ENCODE measurements at regions not wholly inside any gene's neighbourhood (a gene's known extent, or its start where the extent isn't known, plus 50 kb on each side); places are given as distances from the start of the nearest gene placed in this dataset.

- peak overlapping the region; percentile 55 for H3K23ac ChIP-seq (ENCODE audit: low read depth, low read length, poor library complexity)
- no peak for DNase-seq (ENCODE audit: low spot score)
- H3K4me2 ChIP-seq (ENCODE audit: insufficient read depth, low read length, poor library complexity, severe bottlenecking) = no peak overlapping the region
- no peak overlapping the region for H2BK12ac ChIP-seq (ENCODE audit: low read length)
- H3K4me3 ChIP-seq (ENCODE audit: low read length in 2 of 2) = no peak overlapping the region
- no peak overlapping the region for H3K4ac ChIP-seq (ENCODE audit: low read length)
- no peaks in the 10 kb centered on the region for H3K79me1 ChIP-seq (ENCODE audit: low read depth, low read length)
- H3K36me3 ChIP-seq (replicated peaks in 1 of 2; ENCODE audit: control insufficient read depth in 2 of 2, insufficient read depth in 2 of 2, low read length in 2 of 2) = no peaks in the 10 kb centered on the region
- no peak overlapping the region for H3K9ac ChIP-seq (ENCODE audit: low read depth, low read length, poor library complexity)
- no peak overlapping the region for H4K8ac ChIP-seq (ENCODE audit: low read depth, low read length)
- peak overlapping the region; percentile 71 for H3K18ac ChIP-seq (ENCODE audit: low read length)
- WGBS, 2 donors (ENCODE audit: extremely low coverage in 2 of 2, insufficient read length in 2 of 2, insufficient replicate concordance in 1 of 2) = no CpG with 5 or more reads among the region's 41 CpGs
- H3K4me1 ChIP-seq (ENCODE audit: control insufficient read depth in 2 of 2, insufficient read depth in 1 of 2, low read depth in 1 of 2, low read length in 2 of 2) = no peaks in the 10 kb centered on the region
- no peak overlapping the region for H2BK5ac ChIP-seq (ENCODE audit: low read length)
- no peaks in the 10 kb centered on the region for H3K9me3 ChIP-seq (replicated peaks in 1 of 2; ENCODE audit: control insufficient read depth in 2 of 2, insufficient read depth in 1 of 2, low read depth in 1 of 2, low read length in 2 of 2)
- no peak overlapping the region for H3K27ac ChIP-seq (replicated peaks; ENCODE audit: low read length)
- H3K27me3 ChIP-seq (ENCODE audit: control insufficient read depth in 3 of 3, insufficient read depth in 3 of 3, low read depth in 1 of 3, low read length in 3 of 3) = no peaks in the 10 kb centered on the region
- H3K14ac ChIP-seq (ENCODE audit: low read length) = peak overlapping the region; percentile 21
- no peak overlapping the region for H2AFZ ChIP-seq (ENCODE audit: low read length)
- peak overlapping the region; percentile 72 for H2BK120ac ChIP-seq (ENCODE audit: low read depth, low read length)
- no peak overlapping the region for H2BK15ac ChIP-seq (ENCODE audit: low read length)
- H4K91ac ChIP-seq (ENCODE audit: low read depth, low read length, poor library complexity) = no peak overlapping the region
- peak overlapping the region; percentile 56 for H2AK5ac ChIP-seq (ENCODE audit: low read depth, low read length)
Measured at GRCh38 chr12:33052141-33053051, 155.8 kb upstream of the PKP2 start.

GRCh38 chr12:33047666-33048065 lies 151.1 kb upstream of the PKP2 start:
- no peak overlapping the region for H2BK12ac ChIP-seq (ENCODE audit: low read length)
- H4K91ac ChIP-seq (ENCODE audit: low read depth, low read length, poor library complexity) = no peak overlapping the region
- no peak overlapping the region for H2BK120ac ChIP-seq (ENCODE audit: low read depth, low read length)
- H2BK15ac ChIP-seq (ENCODE audit: low read length) = no peak overlapping the region
- H3K27ac ChIP-seq (replicated peaks; ENCODE audit: low read length) = no peak overlapping the region
- DNase-seq (ENCODE audit: low spot score) = no peak
- no peak overlapping the region for H4K8ac ChIP-seq (ENCODE audit: low read depth, low read length)
- H3K4me2 ChIP-seq (ENCODE audit: insufficient read depth, low read length, poor library complexity, severe bottlenecking) = no peak overlapping the region
- H2AFZ ChIP-seq (ENCODE audit: low read length) = no peak overlapping the region
- no peaks in the 10 kb centered on the region for H3K9me3 ChIP-seq (replicated peaks in 1 of 2; ENCODE audit: control insufficient read depth in 2 of 2, insufficient read depth in 1 of 2, low read depth in 1 of 2, low read length in 2 of 2)
- H3K18ac ChIP-seq (ENCODE audit: low read length) = no peak overlapping the region
- H3K23ac ChIP-seq (ENCODE audit: low read depth, low read length, poor library complexity) = no peak overlapping the region
- H2AK5ac ChIP-seq (ENCODE audit: low read depth, low read length) = no peak overlapping the region
- H3K27me3 ChIP-seq (ENCODE audit: control insufficient read depth in 3 of 3, insufficient read depth in 3 of 3, low read depth in 1 of 3, low read length in 3 of 3) = no peaks in the 10 kb centered on the region
- H3K36me3 ChIP-seq (replicated peaks in 1 of 2; ENCODE audit: control insufficient read depth in 2 of 2, insufficient read depth in 2 of 2, low read length in 2 of 2) = no peaks in the 10 kb centered on the region
- no peak overlapping the region for H3K4ac ChIP-seq (ENCODE audit: low read length)
- no peak overlapping the region for H2BK5ac ChIP-seq (ENCODE audit: low read length)
- H3K4me3 ChIP-seq (ENCODE audit: low read length in 2 of 2) = no peak overlapping the region
- H3K4me1 ChIP-seq (ENCODE audit: control insufficient read depth in 2 of 2, insufficient read depth in 1 of 2, low read depth in 1 of 2, low read length in 2 of 2) = peaks cover 0 to 1% of the 10 kb centered on the region in 2 donors
- no peaks in the 10 kb centered on the region for H3K79me1 ChIP-seq (ENCODE audit: low read depth, low read length)
- H3K9ac ChIP-seq (ENCODE audit: low read depth, low read length, poor library complexity) = no peak overlapping the region
- WGBS, 2 donors (ENCODE audit: extremely low coverage in 2 of 2, insufficient read length in 2 of 2, insufficient replicate concordance in 1 of 2) = no CpG with 5 or more reads among the region's 4 CpGs
- H3K14ac ChIP-seq (ENCODE audit: low read length) = no peak overlapping the region

GRCh38 chr12:33044447-33044846 lies 147.9 kb upstream of the PKP2 start:
- Histone ChIP-seq H3K9me3 (replicated peaks in 1 of 2; ENCODE audit: control insufficient read depth in 2 of 2, insufficient read depth in 1 of 2, low read depth in 1 of 2, low read length in 2 of 2) (no peaks in the 10 kb centered on the region), H3K36me3 (replicated peaks in 1 of 2; ENCODE audit: control insufficient read depth in 2 of 2, insufficient read depth in 2 of 2, low read length in 2 of 2) (no peaks in the 10 kb centered on the region), H3K9ac (ENCODE audit: low read depth, low read length, poor library complexity) (no peak overlapping the region), H2BK12ac (ENCODE audit: low read length) (no peak overlapping the region), H2AK5ac (ENCODE audit: low read depth, low read length) (no peak overlapping the region), H3K4me2 (ENCODE audit: insufficient read depth, low read length, poor library complexity, severe bottlenecking) (no peak overlapping the region), H2BK5ac (ENCODE audit: low read length) (no peak overlapping the region), H3K79me1 (ENCODE audit: low read depth, low read length) (no peaks in the 10 kb centered on the region), H3K27me3 (ENCODE audit: control insufficient read depth in 3 of 3, insufficient read depth in 3 of 3, low read depth in 1 of 3, low read length in 3 of 3) (no peaks in the 10 kb centered on the region), H4K91ac (ENCODE audit: low read depth, low read length, poor library complexity) (no peak overlapping the region), H2BK120ac (ENCODE audit: low read depth, low read length) (no peak overlapping the region), H3K4ac (ENCODE audit: low read length) (no peak overlapping the region), H2BK15ac (ENCODE audit: low read length) (no peak overlapping the region), H3K4me1 (ENCODE audit: control insufficient read depth in 2 of 2, insufficient read depth in 1 of 2, low read depth in 1 of 2, low read length in 2 of 2) (peaks cover 0 to 1% of the 10 kb centered on the region in 2 donors), H3K18ac (ENCODE audit: low read length) (no peak overlapping the region), H3K4me3 (ENCODE audit: low read length in 2 of 2) (no peak overlapping the region), H2AFZ (ENCODE audit: low read length) (no peak overlapping the region), H3K27ac (replicated peaks; ENCODE audit: low read length) (no peak overlapping the region), H3K14ac (ENCODE audit: low read length) (no peak overlapping the region), H4K8ac (ENCODE audit: low read depth, low read length) (no peak overlapping the region), H3K23ac (ENCODE audit: low read depth, low read length, poor library complexity) (no peak overlapping the region)
- no CpG with 5 or more reads among the region's 3 CpGs for WGBS, 2 donors (ENCODE audit: extremely low coverage in 2 of 2, insufficient read length in 2 of 2, insufficient replicate concordance in 1 of 2)
- DNase-seq (ENCODE audit: low spot score) = peak; percentile 5

- Histone ChIP-seq H3K36me3 (replicated peaks in 1 of 2; ENCODE audit: control insufficient read depth in 2 of 2, insufficient read depth in 2 of 2, low read length in 2 of 2) (no peaks in the 10 kb centered on the region), H3K79me1 (ENCODE audit: low read depth, low read length) (no peaks in the 10 kb centered on the region), H2BK15ac (ENCODE audit: low read length) (no peak overlapping the region), H3K23ac (ENCODE audit: low read depth, low read length, poor library complexity) (no peak overlapping the region), H2BK12ac (ENCODE audit: low read length) (no peak overlapping the region), H3K4me1 (ENCODE audit: control insufficient read depth in 2 of 2, insufficient read depth in 1 of 2, low read depth in 1 of 2, low read length in 2 of 2) (peaks cover 0 to 1% of the 10 kb centered on the region in 2 donors), H3K27me3 (ENCODE audit: control insufficient read depth in 3 of 3, insufficient read depth in 3 of 3, low read depth in 1 of 3, low read length in 3 of 3) (no peaks in the 10 kb centered on the region), H2AK5ac (ENCODE audit: low read depth, low read length) (no peak overlapping the region), H3K4ac (ENCODE audit: low read length) (no peak overlapping the region), H3K4me3 (ENCODE audit: low read length in 2 of 2) (no peak overlapping the region), H2AFZ (ENCODE audit: low read length) (no peak overlapping the region), H2BK5ac (ENCODE audit: low read length) (no peak overlapping the region), H4K8ac (ENCODE audit: low read depth, low read length) (no peak overlapping the region), H3K9ac (ENCODE audit: low read depth, low read length, poor library complexity) (no peak overlapping the region), H3K14ac (ENCODE audit: low read length) (no peak overlapping the region), H4K91ac (ENCODE audit: low read depth, low read length, poor library complexity) (no peak overlapping the region), H3K27ac (replicated peaks; ENCODE audit: low read length) (no peak overlapping the region), H3K18ac (ENCODE audit: low read length) (no peak overlapping the region), H2BK120ac (ENCODE audit: low read depth, low read length) (no peak overlapping the region), H3K9me3 (replicated peaks in 1 of 2; ENCODE audit: control insufficient read depth in 2 of 2, insufficient read depth in 1 of 2, low read depth in 1 of 2, low read length in 2 of 2) (no peaks in the 10 kb centered on the region), H3K4me2 (ENCODE audit: insufficient read depth, low read length, poor library complexity, severe bottlenecking) (no peak overlapping the region)
- no CpG with 5 or more reads among the region's 3 CpGs for WGBS, 2 donors (ENCODE audit: extremely low coverage in 2 of 2, insufficient read length in 2 of 2, insufficient replicate concordance in 1 of 2)
- no peak for DNase-seq (ENCODE audit: low spot score)
Measured at GRCh38 chr12:33041562-33041961, 145.0 kb upstream of the PKP2 start.

Data from neuronal stem cell (in vitro differentiated cells).